Activated CD4-positive, alpha-beta T cell treated with anti-CD3 and anti-CD28 coated beads, Interleukin-2, amount 10 ng/mL, durations not matched to agents 24 days and 14 days (primary cell): ENCODE measurements at regions not wholly inside any gene's neighbourhood (a gene's known extent, or its start where the extent isn't known, plus 50 kb on each side); places are given as distances from the start of the nearest gene placed in this dataset.

Source experiments
- DNase-seq: peaks from one replicate; pipeline ENCODE4 v3.0.0; 2022
- H3K27ac Mint-ChIP-seq: one replicate; pipeline ENCODE4 v1.8.0; 2022; ENCODE audit warnings: mild to moderate bottlenecking, mixed read lengths
- H3K27me3 Mint-ChIP-seq: one replicate; pipeline ENCODE4 v1.8.0; 2022; ENCODE audit warnings: mixed read lengths
- H3K36me3 Mint-ChIP-seq: one replicate; pipeline ENCODE4 v1.8.0; 2022; ENCODE audit warnings: low read depth, mild to moderate bottlenecking, mixed read lengths
- H3K4me1 Mint-ChIP-seq: one replicate; pipeline ENCODE4 v1.8.0; 2021; ENCODE audit warnings: mixed read lengths
- H3K4me3 Mint-ChIP-seq: one replicate; pipeline ENCODE4 v1.8.0; 2022; ENCODE audit warnings: mild to moderate bottlenecking, moderate library complexity, mixed read lengths
- H3K9me3 Mint-ChIP-seq: one replicate; pipeline ENCODE4 v1.8.0; 2021; ENCODE audit warnings: mixed read lengths
- intact Hi-C: fragments of 100-400 bp; cut with micrococcal nuclease; formaldehyde crosslinking; loops from one replicate; pipeline ENCODE4 v1.15.1; 2023

DNA sequence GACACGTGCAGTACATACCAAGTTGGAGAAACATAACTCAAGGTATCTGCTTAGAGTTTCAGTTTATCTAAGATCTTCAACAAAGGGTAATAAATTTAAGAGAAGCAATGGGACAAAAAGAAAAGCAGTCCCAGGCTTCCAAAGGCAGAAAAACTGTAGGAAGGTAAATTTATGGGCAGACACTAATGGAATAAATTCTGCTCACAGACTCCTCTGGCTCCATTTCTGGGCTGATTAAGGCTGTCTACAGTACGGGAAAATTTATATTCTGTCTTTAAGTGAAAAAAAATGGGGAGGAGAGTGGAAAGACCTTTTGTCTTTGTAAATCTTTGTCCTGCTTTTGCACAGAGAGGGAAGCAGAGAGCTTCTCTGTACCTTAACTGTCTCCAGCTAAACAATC, 587.5 kb upstream of the IGFBP3 start:
- intact Hi-C loops, result no loop called here
- Mint-ChIP-seq H3K36me3 (no peaks in the 10 kb centered on the region), H3K4me3 (no peak overlapping the region), H3K4me1 (no peaks in the 10 kb centered on the region), H3K27ac (no peak overlapping the region), H3K9me3 (no peaks in the 10 kb centered on the region), H3K27me3 (no peaks in the 10 kb centered on the region)
- DNase-seq, result no peak

DNA sequence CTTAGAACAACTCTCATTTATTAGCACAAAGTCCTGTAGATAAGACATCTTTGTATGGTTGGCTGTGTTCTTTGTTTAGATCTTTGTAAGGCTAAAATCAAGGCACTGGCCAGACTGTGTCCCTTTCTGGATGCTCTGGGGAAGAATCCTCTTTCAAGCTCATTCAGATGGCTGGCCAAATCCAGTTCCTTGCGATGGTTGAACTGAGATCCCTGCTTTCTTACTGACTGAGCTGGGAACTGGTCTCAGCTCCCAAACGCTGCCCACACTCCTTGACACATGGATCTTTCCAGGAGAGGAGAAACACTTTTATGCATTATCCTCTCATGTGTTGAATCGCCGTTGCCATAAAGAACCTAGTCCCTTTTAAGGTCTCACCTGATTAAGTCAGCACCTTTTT, 586.5 kb upstream of the IGFBP3 start:
- no peaks in the 10 kb centered on the region for H3K4me1 Mint-ChIP-seq
- H3K36me3 Mint-ChIP-seq, result no peaks in the 10 kb centered on the region

DNA sequence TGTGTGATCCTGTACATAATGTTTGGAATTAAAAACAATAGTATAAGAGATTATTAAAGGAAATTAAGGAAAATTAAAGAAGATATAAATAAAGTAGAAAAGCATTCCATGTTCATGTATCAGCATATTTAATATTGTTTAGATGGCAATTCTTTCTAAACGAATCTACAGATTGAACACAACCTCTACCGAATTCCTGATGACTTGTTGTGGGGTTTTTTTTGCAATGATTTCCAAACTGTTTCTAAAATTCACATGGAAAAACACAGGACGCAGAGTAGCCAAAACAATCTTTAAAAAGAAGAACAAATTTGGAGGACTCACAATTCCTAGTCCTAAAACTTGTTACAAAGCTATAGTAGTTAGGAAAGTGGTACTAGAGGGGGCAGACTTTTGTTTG, 573.4 kb upstream of the IGFBP3 start:
- no peak for DNase-seq
- H3K27me3 Mint-ChIP-seq, result no peaks in the 10 kb centered on the region
- H3K27ac Mint-ChIP-seq, result no peak overlapping the region
- intact Hi-C loops, result no loop called here
- peaks cover 4% of the 10 kb centered on the region for H3K9me3 Mint-ChIP-seq
- no peaks in the 10 kb centered on the region for H3K4me1 Mint-ChIP-seq
- H3K4me3 Mint-ChIP-seq, result no peak overlapping the region
- H3K36me3 Mint-ChIP-seq, result no peaks in the 10 kb centered on the region

More for the DNA sequence above, 586.5 kb upstream of the IGFBP3 start:
- intact Hi-C loops, result no loop called here
- no peak overlapping the region for H3K27ac Mint-ChIP-seq
- H3K27me3 Mint-ChIP-seq, result no peaks in the 10 kb centered on the region
- DNase-seq, result no peak
- no peaks in the 10 kb centered on the region for H3K9me3 Mint-ChIP-seq
- no peak overlapping the region for H3K4me3 Mint-ChIP-seq

- Mint-ChIP-seq H3K9me3 (peaks cover 4% of the 10 kb centered on the region), H3K4me1 (no peaks in the 10 kb centered on the region), H3K4me3 (no peak overlapping the region), H3K36me3 (no peaks in the 10 kb centered on the region), H3K27me3 (no peaks in the 10 kb centered on the region), H3K27ac (no peak overlapping the region)
- DNase-seq, result no peak
- intact Hi-C loops, result no loop called here
These were observed 573.0 kb upstream of the IGFBP3 start for GRCh38 chr7:46494028-46494427.

- no peak overlapping the region for H3K4me3 Mint-ChIP-seq
- H3K27me3 Mint-ChIP-seq, result no peaks in the 10 kb centered on the region
- DNase-seq, result no peak
- H3K36me3 Mint-ChIP-seq, result no peaks in the 10 kb centered on the region
- no peak overlapping the region for H3K27ac Mint-ChIP-seq
- H3K9me3 Mint-ChIP-seq, result peaks cover 4% of the 10 kb centered on the region
- no peaks in the 10 kb centered on the region for H3K4me1 Mint-ChIP-seq
- intact Hi-C loops, result no loop called here
These were observed 572.1 kb upstream of the IGFBP3 start for GRCh38 chr7:46493196-46493595.

GRCh38 chr7:46492466-46492865, 571.4 kb upstream of the IGFBP3 start:
- H3K27ac Mint-ChIP-seq, result no peak overlapping the region
- no peaks in the 10 kb centered on the region for H3K4me1 Mint-ChIP-seq
- H3K9me3 Mint-ChIP-seq, result peaks cover 4% of the 10 kb centered on the region
- no peaks in the 10 kb centered on the region for H3K27me3 Mint-ChIP-seq
- no peak for DNase-seq
- no peaks in the 10 kb centered on the region for H3K36me3 Mint-ChIP-seq
- no peak overlapping the region for H3K4me3 Mint-ChIP-seq
- intact Hi-C loops, result no loop called here

GRCh38 chr7:46490406-46490805, 569.3 kb upstream of the IGFBP3 start:
- no peak for DNase-seq
- H3K27me3 Mint-ChIP-seq, result no peaks in the 10 kb centered on the region
- no peaks in the 10 kb centered on the region for H3K36me3 Mint-ChIP-seq
- no peak overlapping the region for H3K27ac Mint-ChIP-seq
- no peak overlapping the region for H3K4me3 Mint-ChIP-seq
- H3K4me1 Mint-ChIP-seq, result no peaks in the 10 kb centered on the region
- intact Hi-C loops, result no loop called here
- no peaks in the 10 kb centered on the region for H3K9me3 Mint-ChIP-seq

DNA sequence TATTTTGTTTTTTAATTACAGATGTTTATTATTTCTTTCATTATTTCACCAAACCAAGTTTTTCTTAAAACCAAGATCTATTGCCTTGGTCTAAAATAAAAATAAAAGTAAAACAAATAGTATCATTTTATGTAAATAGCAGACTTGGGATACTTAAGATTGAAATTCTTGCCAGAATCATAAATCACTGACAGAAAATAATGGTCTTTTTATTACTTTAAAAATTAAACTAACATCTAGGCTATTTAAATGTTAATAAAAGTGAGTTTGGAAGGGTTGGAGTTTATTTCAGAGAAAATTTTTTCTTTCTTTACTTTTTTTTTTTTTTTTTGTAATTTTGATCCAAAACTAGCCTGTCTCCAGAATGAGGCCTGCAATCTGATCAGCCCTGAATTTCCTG, 568.0 kb upstream of the IGFBP3 start:
- H3K9me3 Mint-ChIP-seq, result no peaks in the 10 kb centered on the region
- H3K36me3 Mint-ChIP-seq, result no peaks in the 10 kb centered on the region
- H3K4me3 Mint-ChIP-seq, result no peak overlapping the region
- no peak overlapping the region for H3K27ac Mint-ChIP-seq
- intact Hi-C loops, result no loop called here
- H3K4me1 Mint-ChIP-seq, result no peaks in the 10 kb centered on the region
- no peaks in the 10 kb centered on the region for H3K27me3 Mint-ChIP-seq
- no peak for DNase-seq

DNA sequence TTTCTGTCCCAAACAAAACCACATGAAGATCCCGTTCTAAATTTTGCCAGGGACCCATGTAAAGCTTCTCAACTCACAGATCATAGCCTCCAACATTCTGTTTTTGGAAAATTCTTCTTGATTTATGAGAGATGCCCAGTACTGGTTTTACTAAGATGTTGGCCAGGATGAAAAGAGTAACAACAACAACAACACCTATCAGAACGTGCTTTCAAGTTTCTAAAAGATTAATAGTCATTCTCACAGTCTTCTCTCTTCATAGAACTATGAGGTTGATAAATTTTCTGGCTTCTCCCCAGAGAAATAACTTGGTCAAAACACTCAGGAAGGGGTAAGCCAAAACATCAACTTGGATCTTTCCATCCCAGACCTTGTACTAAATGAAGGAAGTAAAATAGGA, 567.5 kb upstream of the IGFBP3 start:
- intact Hi-C loops, result no loop called here
- no peaks in the 10 kb centered on the region for H3K4me1 Mint-ChIP-seq
- no peak for DNase-seq
- no peak overlapping the region for H3K4me3 Mint-ChIP-seq
- peaks cover 4% of the 10 kb centered on the region for H3K9me3 Mint-ChIP-seq
- no peaks in the 10 kb centered on the region for H3K36me3 Mint-ChIP-seq
- H3K27ac Mint-ChIP-seq, result no peak overlapping the region
- no peaks in the 10 kb centered on the region for H3K27me3 Mint-ChIP-seq

- H3K4me3 Mint-ChIP-seq, result no peak overlapping the region
- H3K27me3 Mint-ChIP-seq, result no peaks in the 10 kb centered on the region
- intact Hi-C loops, result no loop called here
- DNase-seq, result no peak
- no peak overlapping the region for H3K27ac Mint-ChIP-seq
- no peaks in the 10 kb centered on the region for H3K4me1 Mint-ChIP-seq
- no peaks in the 10 kb centered on the region for H3K36me3 Mint-ChIP-seq
- H3K9me3 Mint-ChIP-seq, result peaks cover 4% of the 10 kb centered on the region
These were observed 565.5 kb upstream of the IGFBP3 start for GRCh38 chr7:46486256-46487206.

GRCh38 chr7:46485481-46486065, 564.5 kb upstream of the IGFBP3 start:
- Mint-ChIP-seq H3K27me3 (no peaks in the 10 kb centered on the region), H3K4me1 (no peaks in the 10 kb centered on the region), H3K4me3 (no peak overlapping the region), H3K36me3 (no peaks in the 10 kb centered on the region), H3K9me3 (peaks cover 4% of the 10 kb centered on the region), H3K27ac (no peak overlapping the region)
- no peak for DNase-seq
- intact Hi-C loops, result no loop called here

DNA sequence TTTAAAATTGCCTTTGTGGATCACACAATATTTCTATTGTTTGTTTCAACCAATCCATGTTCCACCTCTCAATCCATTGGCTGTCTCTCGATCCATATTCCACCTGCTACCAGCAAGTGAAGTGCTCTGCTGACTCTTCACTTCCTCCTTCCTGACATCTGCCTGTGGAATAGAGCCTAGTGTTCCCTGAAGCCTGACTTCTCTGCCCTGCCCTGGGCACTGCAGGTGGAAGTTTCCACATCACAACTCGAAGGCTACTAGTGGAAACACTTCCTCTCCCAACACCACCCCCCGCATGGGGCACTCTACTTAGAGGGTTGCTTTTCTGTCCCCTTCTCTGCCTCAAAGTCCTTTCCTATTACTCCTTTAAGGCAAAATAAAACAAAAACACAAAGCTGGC, 563.8 kb upstream of the IGFBP3 start:
- intact Hi-C loops, result no loop called here
- Mint-ChIP-seq H3K27ac (no peak overlapping the region), H3K4me3 (no peak overlapping the region)

DNA sequence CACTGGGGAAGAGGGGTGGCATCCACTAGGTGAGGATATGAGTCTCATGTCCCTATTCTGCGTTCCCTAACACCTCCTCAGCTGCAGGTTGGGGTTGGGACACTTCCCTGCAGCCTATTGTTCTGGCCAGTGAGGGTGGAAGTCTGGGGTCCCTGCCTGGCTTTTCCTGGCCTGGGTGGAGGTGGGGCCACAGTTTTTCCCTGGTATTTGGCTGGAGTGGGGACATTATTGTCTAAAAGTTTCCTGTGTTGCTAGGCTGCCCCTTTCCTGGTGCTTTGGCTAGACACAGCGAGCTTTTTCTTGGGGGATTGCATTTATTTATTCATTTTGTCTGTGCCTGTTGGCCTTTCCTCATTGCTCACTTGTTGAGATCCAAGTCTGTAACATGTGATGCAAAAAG, 559.5 kb upstream of the IGFBP3 start:
- Mint-ChIP-seq H3K36me3 (no peaks in the 10 kb centered on the region), H3K4me3 (no peak overlapping the region), H3K9me3 (peaks cover 7% of the 10 kb centered on the region), H3K27ac (no peak overlapping the region), H3K4me1 (no peaks in the 10 kb centered on the region), H3K27me3 (no peaks in the 10 kb centered on the region)
- intact Hi-C loops, result no loop called here
- no peak for DNase-seq

More for the DNA sequence above, 563.8 kb upstream of the IGFBP3 start:
- H3K36me3 Mint-ChIP-seq, result no peaks in the 10 kb centered on the region
- H3K27me3 Mint-ChIP-seq, result no peaks in the 10 kb centered on the region
- peaks cover 4% of the 10 kb centered on the region for H3K9me3 Mint-ChIP-seq
- DNase-seq, result no peak
- H3K4me1 Mint-ChIP-seq, result no peaks in the 10 kb centered on the region

GRCh38 chr7:46479680-46480079, 558.6 kb upstream of the IGFBP3 start:
- H3K9me3 Mint-ChIP-seq, result peaks cover 7% of the 10 kb centered on the region
- DNase-seq, result no peak
- H3K36me3 Mint-ChIP-seq, result no peaks in the 10 kb centered on the region
- intact Hi-C loops, result no loop called here
- H3K4me1 Mint-ChIP-seq, result no peaks in the 10 kb centered on the region
- H3K4me3 Mint-ChIP-seq, result no peak overlapping the region
- no peak overlapping the region for H3K27ac Mint-ChIP-seq
- H3K27me3 Mint-ChIP-seq, result no peaks in the 10 kb centered on the region
